GM18867 (cell line): ENCODE measurements at regions not wholly inside any gene's neighbourhood (a gene's known extent, or its start where the extent isn't known, plus 50 kb on each side); places are given as distances from the start of the nearest gene placed in this dataset.

Source experiments
- ATAC-seq: cut with Tn5 transposase; IDR thresholded peaks from one replicate; pipeline ENCODE4 v1.9.1; 2021; ENCODE audit warnings: mild to moderate bottlenecking, moderate library complexity; ENCODE audit not compliant: unreplicated experiment

DNA sequence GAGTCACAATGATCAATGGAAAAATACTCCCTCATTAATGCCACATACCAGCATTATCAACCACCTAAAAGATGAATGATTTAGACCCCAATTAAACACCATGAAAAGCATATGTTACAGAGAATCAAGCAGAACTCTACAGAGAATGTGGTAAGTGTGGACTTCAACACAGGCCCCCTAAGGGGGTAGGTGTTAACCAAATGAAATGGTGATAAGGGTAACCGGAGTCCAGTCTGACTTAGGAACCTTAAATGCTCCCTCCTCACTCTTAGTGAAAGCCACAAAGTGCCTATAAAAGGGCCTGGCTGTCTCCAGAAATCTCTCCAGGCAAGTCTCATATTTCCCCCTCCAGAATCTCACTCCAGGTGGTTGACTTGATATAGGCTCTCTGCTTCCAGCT is 149.2 kb upstream of the FOXD3 start:
- no peak for ATAC-seq

DNA sequence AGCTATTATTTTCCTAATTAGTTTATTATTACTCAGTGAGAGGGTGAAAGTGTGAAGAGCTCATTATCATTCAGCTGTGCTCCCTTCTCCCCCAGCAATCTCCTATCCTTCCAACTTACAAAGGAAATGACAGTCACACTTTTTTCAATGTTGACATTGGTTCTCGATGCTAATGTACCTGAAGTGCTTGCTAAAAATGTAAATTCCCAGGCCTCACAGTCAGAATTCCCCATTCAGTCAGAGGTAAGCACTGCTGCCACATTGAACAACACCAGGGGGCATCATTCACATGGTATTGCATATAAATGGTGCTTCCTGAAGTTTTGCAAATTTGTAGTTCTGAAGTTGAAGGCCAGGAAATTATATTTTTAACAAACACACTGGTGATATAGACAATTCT is 132.7 kb upstream of the FOXD3 start:
- ATAC-seq = no peak

DNA sequence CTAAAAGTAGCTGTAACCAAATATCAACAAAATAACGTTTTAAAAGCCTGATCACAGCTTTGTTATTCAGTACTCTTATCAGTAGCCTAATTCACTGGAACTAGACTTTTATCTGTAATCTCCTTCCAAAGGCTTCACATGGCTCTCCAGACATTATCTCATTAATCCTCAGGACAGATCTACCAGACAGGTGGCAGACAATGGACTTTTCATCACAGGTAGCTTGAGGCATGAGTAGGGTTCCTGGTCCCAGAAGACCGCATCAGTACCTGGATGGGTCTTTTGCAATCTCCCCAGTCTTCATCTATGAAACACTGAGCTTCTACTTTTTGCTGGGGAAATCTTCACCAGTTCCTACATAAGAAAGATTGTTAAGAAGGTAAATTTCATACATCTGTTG is 132.2 kb upstream of the FOXD3 start:
- ATAC-seq = no peak

GRCh38 chr1:63198871-63199394 is 123.4 kb upstream of the FOXD3 start:
- no peak for ATAC-seq

GRCh38 chr1:63199706-63200335 is 122.5 kb upstream of the FOXD3 start:
- ATAC-seq = no peak

DNA sequence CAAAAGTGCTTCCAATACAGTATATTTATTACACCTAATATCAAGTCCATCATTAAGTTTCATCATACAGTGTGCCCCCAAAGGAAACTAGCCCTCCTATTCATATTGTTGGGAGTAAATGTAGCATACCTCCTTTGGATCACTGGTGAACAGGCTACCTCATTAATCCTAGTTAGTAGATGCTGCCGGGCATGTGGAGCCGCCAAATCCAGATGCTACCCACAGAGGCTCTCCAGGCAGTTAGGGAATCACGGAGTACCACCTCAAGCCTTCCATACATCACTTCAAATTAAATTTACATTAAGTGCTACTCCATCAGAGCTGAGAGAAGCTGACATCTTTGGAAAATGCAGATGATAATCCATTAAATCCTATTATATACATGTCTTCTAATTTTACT is 121.7 kb upstream of the FOXD3 start:
- no peak for ATAC-seq

- ATAC-seq = no peak
Observed at GRCh38 chr1:63203641-63204040, 118.7 kb upstream of the FOXD3 start.

GRCh38 chr1:63205776-63206175 is 116.6 kb upstream of the FOXD3 start:
- ATAC-seq = no peak

GRCh38 chr1:63214553-63214952 is 107.8 kb upstream of the FOXD3 start:
- ATAC-seq = no peak

DNA sequence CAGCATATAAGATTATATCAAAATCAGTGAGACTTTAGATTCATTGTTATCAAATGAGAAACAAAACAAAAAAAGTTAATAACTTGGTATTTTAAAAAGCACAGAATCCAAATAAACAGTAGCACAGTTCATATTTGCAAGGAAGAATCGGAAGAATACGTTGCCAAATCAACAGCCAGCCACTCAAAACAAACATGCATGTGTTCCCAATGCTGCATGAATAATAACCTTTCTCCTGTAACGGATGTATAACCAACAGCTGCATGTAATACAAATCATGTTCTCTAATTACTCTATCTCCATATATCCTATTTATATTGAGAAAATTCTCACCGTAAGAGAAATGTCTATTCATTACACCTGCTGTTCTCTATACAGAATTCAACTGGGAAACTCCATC is 98.9 kb upstream of the FOXD3 start:
- ATAC-seq = no peak

- ATAC-seq = no peak
Observed at GRCh38 chr1:63230722-63231121, 91.6 kb upstream of the FOXD3 start.

DNA sequence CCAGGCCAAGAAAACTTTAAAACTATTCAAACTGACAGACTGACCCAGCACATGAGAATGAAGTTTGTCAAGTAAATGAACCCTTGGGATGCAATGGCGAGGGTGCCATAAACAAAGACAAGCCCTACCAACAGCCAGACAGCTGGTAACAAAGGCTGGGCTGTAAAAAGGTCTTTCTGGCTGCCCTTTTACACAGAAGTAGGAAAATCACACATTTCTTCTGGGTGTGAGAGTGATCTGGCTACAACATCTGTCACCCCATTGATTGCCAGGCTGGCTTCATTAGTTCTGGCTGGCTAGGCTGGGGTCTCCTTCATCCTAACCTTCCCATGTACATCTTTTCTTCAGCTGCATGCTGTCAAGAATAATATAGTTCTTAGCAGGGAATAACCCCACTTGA is 83.6 kb upstream of the FOXD3 start:
- ATAC-seq = no peak

GRCh38 chr1:63245186-63245585 is 77.2 kb upstream of the FOXD3 start:
- ATAC-seq = no peak

- ATAC-seq = no peak
Observed at GRCh38 chr1:63248216-63248615, 74.2 kb upstream of the FOXD3 start.

DNA sequence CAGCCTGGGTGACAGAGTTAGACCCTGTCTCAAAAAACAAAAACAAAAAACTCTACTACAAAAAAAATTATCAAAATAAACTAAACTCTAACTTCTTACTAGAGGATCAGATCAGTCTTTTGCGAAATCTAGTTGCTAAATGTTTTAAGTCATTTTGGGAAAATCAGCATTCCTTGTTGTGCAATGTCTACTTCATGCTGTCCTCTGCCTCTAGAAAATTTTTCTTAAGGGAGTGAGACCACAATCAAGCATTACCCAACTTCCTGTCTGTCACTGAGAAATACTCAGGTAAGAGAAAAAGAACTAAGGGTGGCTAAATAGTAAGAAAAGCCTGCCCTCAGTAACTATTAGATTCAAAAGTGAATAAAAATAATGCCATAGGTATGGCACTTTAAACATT is 67.2 kb upstream of the FOXD3 start:
- ATAC-seq = no peak

DNA sequence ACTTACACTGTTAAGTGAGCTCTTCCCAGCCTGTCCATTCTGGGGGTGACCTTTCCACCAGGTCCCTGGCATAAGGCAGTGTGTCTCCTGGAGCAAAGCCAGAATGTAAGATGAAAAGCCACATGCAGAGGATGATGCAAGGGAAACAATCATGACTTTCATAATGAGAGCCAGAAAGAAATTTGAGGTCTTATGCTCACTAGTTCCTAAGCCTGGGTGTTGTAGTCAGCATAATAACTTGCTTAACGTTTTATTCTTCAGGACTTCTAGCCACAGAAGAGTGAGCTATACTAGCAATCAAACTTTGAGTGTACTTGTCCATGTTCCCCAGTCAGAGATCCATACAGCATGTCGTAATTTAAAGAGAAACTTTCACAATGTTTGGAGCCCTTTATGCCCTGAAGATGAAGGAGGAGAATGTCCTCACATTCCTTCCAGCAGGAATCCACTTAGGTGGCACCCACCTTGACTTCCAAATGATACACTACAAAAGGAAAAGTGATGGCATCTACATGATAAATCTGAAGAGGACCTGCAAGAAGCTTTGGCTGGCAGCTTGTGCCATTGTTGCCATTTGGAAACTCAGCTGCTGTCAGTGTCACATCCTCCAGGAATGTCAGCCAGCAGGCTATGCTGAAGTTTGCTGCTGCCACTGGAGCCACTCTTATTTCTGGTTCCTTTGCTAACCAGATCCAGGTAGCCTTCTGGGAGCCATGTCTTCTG is 60.5 kb upstream of the FOXD3 start:
- ATAC-seq = no peak

GRCh38 chr1:63262459-63262770 is 60.0 kb upstream of the FOXD3 start:
- ATAC-seq = no peak

GRCh38 chr1:63264161-63264560 is 58.2 kb upstream of the FOXD3 start:
- ATAC-seq = no peak

GRCh38 chr1:63266857-63267256 is 55.5 kb upstream of the FOXD3 start:
- no peak for ATAC-seq

DNA sequence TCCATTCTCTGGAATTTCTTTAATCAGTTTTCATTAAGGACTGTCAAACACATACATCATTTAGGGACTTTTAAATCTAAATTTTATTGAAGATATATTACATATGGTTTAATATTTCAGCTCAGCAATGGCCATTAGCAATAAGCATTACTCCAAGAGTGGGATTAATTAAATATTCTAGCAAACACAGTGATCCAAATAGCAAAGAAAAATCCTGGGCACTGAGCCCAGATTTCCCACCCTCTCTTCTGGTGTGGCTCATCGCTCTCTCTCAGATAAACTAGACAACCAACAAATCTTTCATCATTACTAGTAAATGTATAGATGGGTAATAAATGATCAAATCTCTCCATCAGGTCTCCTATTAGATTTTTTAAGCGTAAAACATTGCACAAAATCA is 53.5 kb upstream of the FOXD3 start:
- no peak for ATAC-seq

DNA sequence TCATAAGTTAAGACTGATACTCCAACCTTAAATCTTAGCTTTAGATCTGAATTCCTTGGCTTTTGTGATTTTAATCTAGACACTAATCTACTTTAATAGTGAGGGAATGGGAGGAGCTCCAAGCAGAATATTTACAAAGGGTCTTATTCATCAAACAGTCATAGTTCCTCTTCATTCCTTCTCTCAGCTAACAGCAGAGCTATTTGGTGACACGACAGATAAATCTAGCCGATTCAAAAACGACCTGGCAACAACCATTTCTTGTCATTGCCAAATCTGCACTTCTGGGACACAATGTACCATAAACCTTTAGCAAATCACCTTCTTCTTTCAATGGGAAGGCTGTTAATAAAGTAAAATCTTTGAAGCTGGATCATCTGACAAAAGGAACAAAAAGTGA is 52.8 kb upstream of the FOXD3 start:
- no peak for ATAC-seq
